HG03095 (cell line): ENCODE measurements at regions not wholly inside any gene's neighbourhood (a gene's known extent, or its start where the extent isn't known, plus 50 kb on each side); places are given as distances from the start of the nearest gene placed in this dataset.
"Not testable (repeated sequence)": the region's sequence is repeated elsewhere in the genome, so short reads cannot be mapped to it uniquely, and the experiment has no call there.

Experiments
- ATAC-seq: cut with Tn5 transposase; IDR thresholded peaks from one replicate; pipeline ENCODE4 v1.9.1; 2021; ENCODE audit warnings: moderate library complexity; ENCODE audit not compliant: unreplicated experiment

- no peak for ATAC-seq
These were observed 368.1 kb upstream of the KYNU start for GRCh38 chr2:142509401-142509800.

GRCh38 chr2:142504754-142505153 lies 372.7 kb upstream of the KYNU start:
- ATAC-seq, result no peak

- no peak for ATAC-seq
These were observed 371.6 kb upstream of the LRP1B start for GRCh38 chr2:142502402-142502801.

GRCh38 chr2:142495141-142495540 lies 364.3 kb upstream of the LRP1B start:
- no peak for ATAC-seq

- ATAC-seq, result not testable (repeated sequence)
These were observed 358.8 kb upstream of the LRP1B start for GRCh38 chr2:142489631-142490030.

- ATAC-seq, result no peak
These were observed 353.3 kb upstream of the LRP1B start for GRCh38 chr2:142484111-142484510.

GRCh38 chr2:142483653-142484052 lies 352.8 kb upstream of the LRP1B start:
- ATAC-seq, result no peak

- ATAC-seq, result no peak
These were observed 347.4 kb upstream of the LRP1B start for GRCh38 chr2:142478206-142478605.

GRCh38 chr2:142472382-142472781 lies 341.6 kb upstream of the LRP1B start:
- no peak for ATAC-seq

- no peak for ATAC-seq
These were observed 336.5 kb upstream of the LRP1B start for GRCh38 chr2:142467321-142467720.

GRCh38 chr2:142463047-142463446 lies 332.2 kb upstream of the LRP1B start:
- ATAC-seq, result no peak

- no peak for ATAC-seq
These were observed 331.5 kb upstream of the LRP1B start for GRCh38 chr2:142462306-142462705.

- ATAC-seq, result no peak
These were observed 314.8 kb upstream of the LRP1B start for GRCh38 chr2:142445551-142446072.

- ATAC-seq, result no peak
These were observed 314.2 kb upstream of the LRP1B start for GRCh38 chr2:142445023-142445422.

GRCh38 chr2:142435847-142436246 lies 305.0 kb upstream of the LRP1B start:
- ATAC-seq, result no peak

- no peak for ATAC-seq
These were observed 295.2 kb upstream of the LRP1B start for GRCh38 chr2:142426064-142426463.

- ATAC-seq, result no peak
These were observed 294.7 kb upstream of the LRP1B start for GRCh38 chr2:142425551-142425950.

GRCh38 chr2:142423603-142424002 lies 292.8 kb upstream of the LRP1B start:
- ATAC-seq, result no peak

- no peak for ATAC-seq
These were observed 292.0 kb upstream of the LRP1B start for GRCh38 chr2:142422769-142423168.

- no peak for ATAC-seq
These were observed 291.2 kb upstream of the LRP1B start for GRCh38 chr2:142422041-142422440.

- ATAC-seq, result not testable (repeated sequence)
These were observed 287.9 kb upstream of the LRP1B start for GRCh38 chr2:142418699-142419098.

- ATAC-seq, result no peak
These were observed 286.2 kb upstream of the LRP1B start for GRCh38 chr2:142416996-142417395.

- no peak for ATAC-seq
These were observed 284.6 kb upstream of the LRP1B start for GRCh38 chr2:142415461-142415860.

- ATAC-seq, result no peak
These were observed 267.4 kb upstream of the LRP1B start for GRCh38 chr2:142398212-142398611.
